Hematopoietic multipotent progenitor cell treated with erythropoietin and hydrocortisone succinate and interleukin-3 and kit ligand, for 6 days (in vitro differentiated cells): ENCODE measurements at regions not wholly inside any gene's neighbourhood (a gene's known extent, or its start where the extent isn't known, plus 50 kb on each side); places are given as distances from the start of the nearest gene placed in this dataset.

Experiments used
- DNase-seq: peaks from one replicate; pipeline ENCODE4 v3.0.0-alpha.2; 2015

- no peak for DNase-seq
Measured at GRCh38 chr2:17302281-17302680, 216.0 kb downstream of the RAD51AP2 start.

DNA sequence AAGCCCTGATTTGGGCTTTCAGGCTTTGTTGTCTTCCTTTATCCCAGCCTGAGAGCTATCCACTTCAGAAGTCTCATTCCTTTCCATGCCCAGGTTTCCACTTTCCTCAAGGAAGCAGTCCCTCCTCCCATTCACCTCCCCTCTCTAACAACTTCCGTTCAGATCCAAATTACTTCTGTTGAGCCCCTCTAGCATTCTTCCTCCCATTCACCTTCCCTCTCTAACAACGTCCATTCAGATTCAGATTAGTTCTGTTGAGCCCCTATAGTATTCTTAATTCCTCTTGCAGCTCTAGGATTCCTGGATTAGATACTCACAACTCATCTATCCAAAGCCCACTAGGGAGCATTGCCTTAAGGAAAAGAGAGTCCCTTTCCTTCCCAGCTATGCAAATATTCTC is 216.8 kb downstream of the RAD51AP2 start:
- DNase-seq, result no peak

GRCh38 chr2:17299891-17300540 is 218.2 kb downstream of the RAD51AP2 start:
- DNase-seq, result no peak

DNA sequence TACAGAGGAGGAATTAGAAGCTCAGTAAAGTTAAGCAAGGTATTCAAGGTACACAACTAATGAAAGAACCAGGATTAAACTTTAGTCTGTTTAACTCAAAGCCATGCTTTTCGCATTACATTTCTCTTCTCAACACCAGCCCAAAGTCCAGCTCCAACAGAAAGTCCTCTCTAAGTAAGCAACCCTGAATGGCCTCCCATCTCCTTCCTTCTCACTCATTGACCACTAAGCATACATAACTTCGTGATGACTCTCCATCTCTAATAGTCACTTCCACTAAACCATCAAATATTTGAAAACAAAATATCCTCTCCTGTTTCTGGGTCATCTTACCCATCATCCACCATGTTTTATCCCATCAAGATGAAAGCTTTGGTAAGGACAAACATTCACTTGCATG is 219.8 kb downstream of the RAD51AP2 start:
- DNase-seq, result no peak

GRCh38 chr2:17296686-17297085 is 221.6 kb downstream of the RAD51AP2 start:
- no peak for DNase-seq

GRCh38 chr2:17289669-17290068 is 228.6 kb downstream of the RAD51AP2 start:
- no peak for DNase-seq

DNA sequence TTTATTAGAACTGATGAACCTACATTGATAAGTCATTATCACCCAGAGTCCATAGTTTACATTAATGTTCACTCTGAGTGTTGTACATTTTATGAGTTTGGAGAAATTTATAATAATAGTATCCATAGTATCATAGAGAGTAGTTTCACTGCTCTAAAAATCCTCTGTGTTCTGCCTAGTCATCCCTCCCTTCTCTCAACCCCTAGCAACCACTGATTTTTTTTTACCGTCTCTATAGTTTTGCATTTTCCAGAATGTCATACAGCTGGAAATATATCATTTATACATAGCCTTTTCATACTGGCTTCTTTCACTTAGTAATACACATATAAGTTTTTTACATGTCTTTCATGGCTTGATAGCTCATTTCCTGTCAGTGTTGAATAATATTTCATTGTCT is 231.1 kb downstream of the RAD51AP2 start:
- DNase-seq, result no peak

DNA sequence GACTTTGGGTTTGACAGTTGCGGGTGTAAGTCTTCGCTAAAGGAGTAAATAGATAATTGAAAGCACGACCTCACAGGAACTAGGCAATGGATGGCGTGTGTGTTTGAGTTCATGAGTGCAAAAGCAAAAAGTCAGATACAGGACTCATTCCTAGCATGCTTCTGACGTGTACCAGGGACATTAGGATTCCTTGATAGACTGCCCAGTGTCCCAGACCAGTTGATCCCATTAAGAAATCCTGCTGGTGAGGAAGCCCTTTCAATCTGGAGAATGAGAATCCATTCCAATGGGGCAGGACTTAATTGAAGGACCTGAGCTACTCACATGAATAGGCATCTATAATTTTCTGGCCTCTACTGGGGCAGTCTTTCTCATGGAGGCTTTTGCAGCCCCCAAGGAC is 235.4 kb downstream of the RAD51AP2 start:
- DNase-seq, result no peak

DNA sequence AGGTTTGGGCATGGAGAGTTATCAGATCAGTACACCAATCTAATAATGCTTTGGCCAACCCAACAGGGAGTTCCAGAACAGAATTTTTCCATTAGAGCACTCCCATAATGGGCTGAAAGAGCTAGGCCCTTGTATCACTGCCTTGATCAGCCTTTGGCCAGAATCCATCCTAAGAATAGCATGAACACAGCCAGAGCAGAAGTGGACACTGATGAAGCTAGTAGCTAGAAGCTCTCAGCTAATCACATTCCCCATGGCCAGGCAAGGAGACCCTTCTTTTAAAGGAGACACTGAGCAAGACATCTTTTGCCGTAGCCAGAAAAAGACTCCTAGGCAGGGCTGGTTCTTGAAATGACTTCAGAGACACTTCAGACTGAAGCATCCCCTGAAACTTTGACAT is 236.0 kb downstream of the RAD51AP2 start:
- DNase-seq, result no peak

GRCh38 chr2:17276220-17276619 is 242.0 kb downstream of the RAD51AP2 start:
- DNase-seq, result no peak

DNA sequence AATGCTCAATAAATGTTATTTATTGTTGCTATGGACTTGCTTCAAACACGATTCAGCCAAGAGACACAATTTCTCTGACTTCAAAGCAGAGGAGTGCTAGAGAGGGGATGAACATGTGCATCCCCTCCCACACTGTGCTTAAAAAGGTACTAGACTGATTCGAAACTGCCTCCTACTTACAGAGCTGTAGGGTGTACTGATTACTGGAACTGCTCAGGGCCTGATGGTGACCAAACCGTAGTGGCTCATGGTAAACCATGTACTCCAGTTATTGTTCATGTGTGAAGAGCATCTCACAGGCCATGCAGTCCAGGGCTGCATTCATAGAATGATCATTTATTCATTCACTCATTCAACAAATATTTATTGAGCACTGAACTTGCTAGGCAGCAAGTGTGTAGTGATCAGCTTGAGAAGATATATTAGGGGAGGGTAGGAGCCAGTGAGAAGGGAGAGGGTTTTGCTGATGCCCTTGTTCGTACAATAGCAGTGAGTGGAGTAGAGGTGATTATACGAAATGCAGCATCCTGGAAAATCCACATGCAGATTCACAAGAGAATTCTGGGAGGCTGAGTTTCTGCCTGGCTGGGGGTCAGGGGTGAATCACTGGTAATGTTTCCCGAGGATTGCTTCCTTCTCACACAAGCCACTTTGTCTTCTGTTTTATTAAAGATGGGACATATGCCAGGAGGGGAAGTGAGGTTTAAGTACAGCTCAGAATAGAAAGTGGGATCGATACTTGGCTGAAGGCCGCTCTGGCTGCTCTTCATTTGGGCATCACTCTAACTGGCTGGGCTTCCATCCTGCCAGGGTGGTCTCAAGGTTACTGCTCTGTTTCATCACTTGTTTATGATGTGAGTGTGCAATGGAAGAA is 245.4 kb downstream of the RAD51AP2 start:
- no peak for DNase-seq

DNA sequence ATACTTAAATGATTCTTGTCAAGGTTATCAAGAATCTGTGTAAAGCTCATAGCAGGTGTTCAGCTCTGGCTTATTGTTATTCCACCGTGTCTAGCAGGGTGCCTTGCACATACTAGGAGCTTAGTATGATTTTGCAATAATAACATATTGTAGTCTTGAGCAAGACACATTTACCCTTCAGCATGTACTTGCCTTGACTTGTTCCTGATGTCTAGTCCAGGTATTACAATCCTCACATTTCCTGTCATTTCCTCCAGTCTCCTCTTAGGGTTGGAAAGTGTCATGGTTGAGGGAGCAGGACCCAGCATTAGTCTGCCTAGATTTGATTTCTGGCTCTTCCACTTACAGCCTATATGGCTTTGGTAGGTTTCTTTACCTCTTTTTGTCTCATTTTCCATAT is 246.1 kb downstream of the RAD51AP2 start:
- DNase-seq, result no peak

DNA sequence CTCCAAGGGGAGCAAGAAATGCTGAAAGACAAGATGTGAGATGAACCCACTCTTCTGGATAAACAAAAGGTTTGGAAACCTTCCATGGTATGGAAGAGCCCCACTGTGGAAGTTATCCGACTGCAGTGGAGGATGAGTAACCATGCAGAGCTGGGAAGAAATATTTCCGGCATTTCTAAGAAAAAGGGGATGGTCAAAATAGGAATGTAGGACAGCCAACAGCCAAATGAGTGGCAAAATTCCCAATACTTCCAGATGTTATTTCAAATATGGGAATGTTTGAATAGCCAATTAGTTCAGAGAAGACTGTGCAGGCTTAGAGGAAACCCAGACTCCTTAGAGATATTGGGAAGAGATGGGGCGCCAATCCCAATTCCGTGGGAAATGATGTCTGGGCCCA is 246.8 kb downstream of the RAD51AP2 start:
- no peak for DNase-seq

GRCh38 chr2:17270894-17271293 is 247.3 kb downstream of the RAD51AP2 start:
- DNase-seq, result peak; percentile 59

DNA sequence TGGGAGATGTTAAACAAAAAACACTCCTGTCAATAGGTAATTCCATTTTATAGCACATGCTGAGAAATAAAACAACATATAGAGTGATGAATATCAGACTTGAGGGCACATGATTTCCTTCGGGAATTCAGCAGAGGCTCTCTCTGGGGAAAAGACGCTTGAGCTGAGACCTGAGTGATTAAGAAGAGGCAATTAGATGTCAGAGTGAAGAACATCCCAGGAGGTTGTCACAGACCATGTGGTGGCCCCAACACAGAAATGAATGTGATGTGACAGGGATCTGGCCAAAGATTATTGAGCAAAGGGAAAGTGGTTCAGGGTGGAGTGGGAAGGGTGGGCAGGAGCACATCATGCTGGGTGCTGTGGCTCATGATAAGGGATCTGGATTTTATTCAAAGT is 254.7 kb downstream of the RAD51AP2 start:
- DNase-seq, result no peak

DNA sequence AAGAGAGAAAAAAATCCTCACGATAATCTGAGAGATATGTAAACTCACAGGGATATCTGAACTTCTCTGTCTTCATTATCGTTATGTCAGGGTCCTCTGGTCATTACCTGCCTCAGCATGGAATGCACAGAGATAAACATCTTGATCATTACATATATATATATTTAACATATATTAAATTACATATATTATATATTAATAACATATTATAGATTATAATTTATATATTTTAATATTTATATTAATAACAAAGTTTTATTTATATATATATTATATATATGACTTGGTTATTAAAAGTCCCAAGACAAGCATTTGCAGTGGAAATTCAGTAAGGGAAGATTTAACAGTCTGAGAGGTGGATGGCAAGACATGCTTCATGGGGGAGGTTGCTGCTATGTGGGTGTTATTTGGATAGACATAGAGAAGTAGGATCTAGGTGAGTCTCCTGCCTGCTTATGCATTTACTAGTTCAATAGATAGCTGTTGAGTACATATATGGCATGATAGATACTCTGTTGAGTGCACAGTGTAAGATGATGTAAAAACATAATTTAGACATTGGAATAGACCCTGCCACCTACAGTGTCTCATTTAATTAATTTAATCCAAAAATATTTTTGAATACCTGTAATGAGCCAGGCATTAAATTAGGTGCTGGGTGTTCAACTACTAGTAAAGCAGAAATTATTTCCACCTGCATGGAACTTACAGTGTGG is 255.2 kb downstream of the RAD51AP2 start:
- no peak for DNase-seq

DNA sequence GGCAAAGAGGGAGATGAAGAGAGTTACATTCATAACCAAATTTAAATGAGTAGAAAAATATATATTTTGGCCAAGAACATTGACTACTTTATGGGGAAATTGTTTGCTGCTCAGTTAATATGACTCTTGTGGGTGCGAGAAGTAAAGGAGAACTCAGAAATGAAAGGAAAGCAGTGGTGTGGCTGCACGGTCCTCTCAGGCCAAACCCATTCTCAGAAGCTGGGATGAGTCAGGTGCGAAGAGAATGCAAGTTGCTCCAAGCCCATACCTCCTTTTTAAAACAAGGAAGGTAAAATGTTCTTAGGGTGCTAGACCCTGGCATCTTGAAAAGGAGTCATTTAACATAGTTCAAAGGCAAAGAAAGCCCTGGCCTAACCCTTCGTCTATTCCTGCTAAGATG is 258.6 kb downstream of the RAD51AP2 start:
- no peak for DNase-seq

DNA sequence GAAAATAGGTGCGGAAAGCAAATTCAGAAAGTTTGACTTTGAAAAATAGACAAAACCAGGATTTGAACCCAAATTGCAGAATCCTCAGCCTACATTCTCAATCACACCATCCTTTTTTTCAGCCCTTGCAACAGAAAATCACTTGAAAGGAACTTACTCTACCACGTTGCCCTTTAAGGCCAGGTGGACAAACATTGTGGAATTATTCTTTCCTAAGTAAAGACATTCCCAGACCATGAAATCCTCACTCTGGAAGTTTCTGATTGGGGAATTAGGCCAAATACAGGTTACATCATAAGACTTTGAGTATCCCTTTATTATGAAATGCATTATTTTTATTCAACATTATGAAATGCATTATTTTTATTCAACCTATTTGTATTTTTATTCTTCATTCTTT is 259.4 kb downstream of the RAD51AP2 start:
- no peak for DNase-seq

GRCh38 chr2:17257189-17257909 is 260.9 kb downstream of the RAD51AP2 start:
- DNase-seq, result no peak

DNA sequence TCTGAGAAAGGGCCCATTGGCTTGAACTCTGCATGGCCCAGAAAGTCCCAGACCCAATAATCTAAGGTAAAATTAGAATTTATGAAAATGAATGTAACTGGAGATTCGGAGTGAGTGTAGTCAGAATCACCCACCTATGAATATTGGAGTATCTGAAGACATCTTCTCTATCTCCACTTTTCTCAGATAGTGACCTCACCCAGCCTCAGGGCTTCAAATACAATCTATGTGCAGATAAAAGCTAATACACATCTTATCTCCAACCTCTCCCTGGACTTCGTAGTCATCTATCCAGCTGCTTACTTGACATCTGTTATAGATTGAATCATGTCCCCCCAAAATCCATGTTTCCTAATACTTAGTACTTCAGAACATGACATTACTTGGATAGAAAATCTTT is 263.2 kb downstream of the RAD51AP2 start:
- DNase-seq, result no peak

DNA sequence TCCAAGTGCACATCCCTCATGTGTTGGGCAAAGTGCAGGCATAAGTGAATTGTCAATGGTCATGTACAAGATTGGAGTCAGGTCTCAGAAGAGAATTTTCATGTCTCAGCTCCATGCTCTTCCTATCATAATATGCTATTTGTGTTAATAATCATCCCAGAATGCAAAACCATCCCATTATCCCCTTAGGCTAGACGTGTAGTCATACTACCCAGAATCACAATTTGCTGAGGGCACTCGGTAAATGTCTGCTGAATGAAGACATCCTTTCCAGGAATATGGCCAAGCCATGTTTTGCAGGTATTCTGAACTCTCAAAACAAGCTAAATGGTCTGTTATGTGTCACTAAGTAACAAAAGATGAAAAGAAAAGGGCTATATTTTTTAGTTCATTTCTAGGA is 263.8 kb downstream of the RAD51AP2 start:
- no peak for DNase-seq

DNA sequence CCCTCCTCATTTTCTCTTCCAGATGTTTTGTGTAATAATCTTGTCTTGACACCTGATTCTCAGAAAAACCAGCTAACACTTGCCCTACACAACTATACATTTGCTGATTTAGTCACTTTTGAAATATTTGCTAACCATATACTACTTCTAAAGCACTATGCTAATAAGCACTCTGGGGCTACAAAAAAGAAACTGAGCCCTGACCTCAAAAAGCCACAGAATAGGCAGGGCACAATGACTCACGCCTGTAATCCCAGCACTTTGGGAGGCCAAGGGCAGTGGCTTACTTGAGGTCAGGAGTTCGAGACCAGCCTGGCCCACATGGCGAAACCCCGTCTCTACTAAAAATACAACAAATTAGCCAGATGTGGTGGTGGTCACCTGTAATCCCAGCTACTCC is 266.0 kb downstream of the RAD51AP2 start:
- DNase-seq, result no peak

- no peak for DNase-seq
Measured at GRCh38 chr2:17251171-17251570, 267.1 kb downstream of the RAD51AP2 start.
